ENCODE measurements at regions not wholly inside any gene's neighbourhood (a gene's known extent, or its start where the extent isn't known, plus 50 kb on each side); places are given as distances from the start of the nearest gene placed in this dataset.

- DNase-seq, result no peak
Measured at GRCh38 chr5:96058084-96058483, 96.4 kb upstream of the ELL2 start.

- DNase-seq, result no peak
Measured at GRCh38 chr5:96054311-96055030, 92.8 kb upstream of the ELL2 start.

GRCh38 chr5:96053063-96053735, 91.5 kb upstream of the ELL2 start:
- DNase-seq, result no peak

GRCh38 chr5:96052374-96052773, 90.7 kb upstream of the ELL2 start:
- DNase-seq, result no peak

- no peak for DNase-seq
Measured at GRCh38 chr5:96051401-96051830, 89.8 kb upstream of the ELL2 start.

DNA sequence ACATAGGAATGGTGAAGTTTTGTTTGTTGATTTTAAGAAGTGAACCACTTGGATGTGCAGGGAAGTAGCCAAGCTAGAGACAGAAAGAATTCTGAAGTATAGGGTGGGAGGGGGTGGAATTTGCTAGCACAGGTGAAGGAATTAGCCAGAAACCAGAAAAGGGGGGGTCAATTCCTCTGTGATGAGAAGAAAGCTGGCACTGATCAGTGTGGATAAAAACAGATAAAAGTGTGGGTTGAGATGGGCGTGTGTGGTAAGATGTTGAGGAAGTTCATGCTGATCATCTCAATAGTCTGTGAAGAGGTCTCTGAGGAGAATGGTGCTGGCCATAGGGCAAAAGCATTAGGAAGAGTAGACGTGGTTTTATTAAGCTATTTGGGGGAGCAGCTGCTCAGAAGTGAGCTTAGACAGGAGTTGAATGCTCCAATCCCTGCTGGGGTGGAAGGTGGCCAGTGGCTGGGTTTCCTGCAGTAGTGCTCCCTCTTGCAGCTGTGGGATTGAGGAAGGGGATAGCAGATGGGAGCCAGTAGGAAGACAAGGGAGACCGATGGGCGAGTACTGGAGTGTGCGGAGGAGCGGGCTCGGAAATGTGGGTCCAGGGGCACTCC, 88.7 kb upstream of the ELL2 start:
- no peak for DNase-seq

- peak; percentile 88 for DNase-seq
Measured at GRCh38 chr5:96049398-96050272, 88.0 kb upstream of the ELL2 start.

- DNase-seq, result no peak
Measured at GRCh38 chr5:96048763-96049162, 87.1 kb upstream of the ELL2 start.

DNA sequence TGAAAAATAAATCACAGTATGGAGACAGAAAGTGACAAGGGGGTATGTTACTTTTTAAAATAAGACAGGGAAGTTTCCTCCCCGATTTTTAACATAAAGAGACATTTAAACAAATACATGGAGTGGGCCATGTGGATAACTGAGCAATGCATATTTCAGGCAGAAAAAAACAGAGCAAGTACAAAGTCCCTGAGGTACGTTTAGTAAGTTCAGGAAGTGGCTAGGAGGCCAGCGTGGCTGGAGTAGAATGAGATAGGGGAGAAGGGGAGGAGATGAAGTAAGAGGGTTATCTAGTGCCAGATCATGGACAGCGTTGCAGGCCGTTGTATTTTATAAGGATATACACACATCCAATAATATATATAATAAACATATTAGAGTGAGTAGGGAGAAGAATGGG, 84.2 kb upstream of the ELL2 start:
- no peak for DNase-seq

- no peak for DNase-seq
Measured at GRCh38 chr5:96043446-96043845, 81.8 kb upstream of the ELL2 start.

DNA sequence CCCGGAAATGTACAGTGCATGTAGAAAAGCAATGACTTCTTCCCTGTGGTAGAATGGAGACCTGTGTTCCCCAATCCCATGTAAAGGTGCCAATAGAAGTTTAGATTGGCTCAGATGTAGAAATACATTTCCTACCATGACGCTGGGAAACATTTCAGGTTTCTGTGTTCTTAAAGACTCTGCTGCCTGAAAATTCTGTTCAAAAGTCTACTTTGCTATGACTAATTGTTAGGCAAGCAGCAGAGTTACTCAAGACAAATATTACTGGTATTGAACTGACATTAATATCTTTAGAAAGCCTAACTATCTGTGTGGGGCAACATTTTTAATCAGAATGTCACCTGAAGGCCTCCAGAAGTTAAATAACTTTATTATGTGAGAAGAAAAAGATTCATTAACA, 75.5 kb upstream of the ELL2 start:
- no peak for DNase-seq

GRCh38 chr5:96036301-96036700, 74.7 kb upstream of the ELL2 start:
- no peak for DNase-seq

DNA sequence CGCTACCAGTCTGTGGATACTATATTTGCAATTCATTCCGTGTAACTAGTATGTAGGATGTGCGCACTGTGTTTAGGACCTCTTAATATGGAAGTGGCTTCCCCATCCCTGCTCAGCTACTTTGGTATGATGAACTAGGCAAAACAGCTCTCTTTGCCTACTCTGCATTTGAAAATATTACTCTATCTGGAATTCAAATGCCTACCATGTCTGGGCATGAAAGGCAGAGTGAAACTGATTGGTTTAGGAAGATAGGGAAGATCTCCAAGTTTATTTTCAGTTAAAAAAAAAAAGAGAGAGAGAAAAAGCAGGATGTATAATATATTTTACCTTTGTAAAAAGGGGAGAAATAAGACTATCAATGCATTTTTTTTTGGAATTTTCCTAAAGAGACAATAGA, 74.1 kb upstream of the ELL2 start:
- no peak for DNase-seq

GRCh38 chr5:96033116-96033515, 71.5 kb upstream of the ELL2 start:
- DNase-seq, result no peak

DNA sequence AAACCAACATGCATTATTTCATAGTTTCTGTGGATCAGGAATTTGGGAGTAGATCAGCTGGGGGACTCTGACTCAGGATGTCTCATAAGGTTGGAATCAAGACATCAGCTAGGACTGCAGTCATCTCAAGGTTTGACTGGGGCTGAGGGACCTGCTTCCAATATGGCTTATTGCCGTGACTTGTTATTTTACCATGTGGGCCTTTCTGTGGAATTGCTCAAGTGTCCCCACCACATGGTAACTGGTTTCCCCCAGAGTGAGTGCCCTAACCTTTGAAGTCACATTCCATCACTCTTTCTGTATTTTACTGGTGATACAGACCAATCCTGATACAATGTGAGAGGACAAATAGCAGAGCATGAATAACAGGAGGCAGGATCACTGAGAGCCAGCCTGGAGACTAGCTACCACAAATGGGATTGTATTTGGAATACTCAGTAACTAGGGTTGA, 70.2 kb upstream of the ELL2 start:
- peak; percentile 11 for DNase-seq

DNA sequence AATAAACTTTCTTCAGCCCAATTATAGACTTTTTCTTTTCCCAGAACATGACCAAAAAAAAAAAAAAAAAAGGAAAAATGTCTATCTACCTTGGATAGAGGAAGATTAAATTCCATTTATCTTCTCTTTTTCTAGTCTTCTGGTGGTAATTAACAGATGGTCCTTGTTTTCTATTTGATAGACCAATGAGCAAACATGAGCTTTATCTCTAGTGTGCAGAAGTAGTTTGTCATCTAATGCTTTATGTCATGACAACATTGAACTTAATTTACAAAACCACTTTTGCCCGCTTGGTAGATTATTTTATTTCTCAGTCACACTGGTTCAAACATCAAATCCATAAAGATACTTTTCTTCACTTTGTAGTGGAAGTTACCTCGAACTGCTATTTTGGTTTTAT, 69.5 kb upstream of the ELL2 start:
- DNase-seq, result no peak

DNA sequence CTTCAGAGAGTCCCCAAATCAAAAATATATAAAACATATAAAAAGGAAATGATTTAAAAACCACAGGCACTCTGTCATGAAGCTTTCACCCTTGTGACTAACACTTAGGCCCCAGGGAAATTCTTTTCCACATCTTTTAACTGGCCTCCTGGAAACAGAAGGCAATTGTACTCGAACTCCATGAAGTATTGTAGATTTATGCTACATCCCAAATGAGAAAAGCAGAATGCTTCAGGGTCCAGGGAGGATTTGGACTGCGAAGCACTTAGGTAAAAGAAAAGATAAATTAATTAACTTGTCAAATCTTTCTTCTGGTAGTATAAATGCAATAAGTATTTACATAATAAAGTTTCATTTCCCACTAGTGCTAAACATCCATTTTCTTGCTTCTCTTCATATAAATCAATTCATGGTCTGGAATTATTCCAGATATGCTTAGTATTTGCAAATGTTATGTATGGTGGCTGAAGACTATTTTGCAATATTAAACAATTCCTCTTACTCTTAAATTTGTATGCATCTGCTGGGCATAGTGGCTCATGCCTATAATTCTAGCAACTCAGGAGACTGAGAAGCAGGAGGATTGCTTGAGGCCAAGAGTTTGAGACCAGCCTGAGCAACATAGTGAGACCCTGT, 64.9 kb upstream of the ELL2 start:
- DNase-seq, result no peak

GRCh38 chr5:96024683-96025475, 63.2 kb upstream of the ELL2 start:
- DNase-seq, result no peak

- no peak for DNase-seq
Measured at GRCh38 chr5:96023518-96023917, 61.9 kb upstream of the ELL2 start.

DNA sequence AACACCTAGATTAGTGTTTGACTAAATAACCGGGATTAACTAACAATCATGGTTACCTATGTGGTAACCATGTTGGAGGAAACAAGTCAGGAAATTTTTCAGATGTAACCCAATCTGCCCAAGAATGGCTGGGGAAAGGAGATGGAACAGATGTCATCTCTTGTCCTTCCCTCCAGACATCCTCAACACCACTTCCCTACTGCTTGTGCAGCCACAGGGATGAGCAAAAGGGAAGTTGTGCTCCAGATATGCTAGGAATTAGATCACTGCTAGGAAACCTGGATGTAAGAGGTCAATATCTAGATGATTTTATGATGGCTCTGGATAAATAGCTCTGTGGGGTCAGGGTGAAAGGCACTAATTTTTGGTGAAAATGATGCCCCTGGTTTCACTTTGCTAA, 61.3 kb upstream of the ELL2 start:
- no peak for DNase-seq

- no peak for DNase-seq
Measured at GRCh38 chr5:96017951-96018350, 56.3 kb upstream of the ELL2 start.

- no peak for DNase-seq
Measured at GRCh38 chr5:96016216-96016615, 54.6 kb upstream of the ELL2 start.
